HCT116 (cell line): ENCODE measurements at regions not wholly inside any gene's neighbourhood (a gene's known extent, or its start where the extent isn't known, plus 50 kb on each side); places are given as distances from the start of the nearest gene placed in this dataset.

Experiments
- ATAC-seq: fragments of 200-7000 bp; cut with Tn5 transposase; 2 replicates; pipeline ENCODE4 v1.9.1; 2020; ENCODE audit warnings: mild to moderate bottlenecking, moderate library complexity
- BruUV-seq: library from RNA; stranded (reverse); fragments of 400-500 nt; replicated peaks from 2 replicates; lab custom pipeline; 2021; lab: Mats Ljungman, UMichigan
- CTCF ChIA-PET: fragments of 300-600 bp; sonication (Branson Sonifier 250); formaldehyde crosslinking; loops from one replicate; lab custom pipeline; 2021; ENCODE audit warnings: antibody characterized with exemption; lab: Charles Lee
- POLR2A ChIA-PET: fragments of 300-600, 350-600 bp; sonication (Branson Sonifier 250); formaldehyde crosslinking; loops from one replicate; lab custom pipeline; 2021; ENCODE audit warnings: antibody characterized with exemption; lab: Charles Lee
- RAD21 ChIA-PET, 2 experiments: fragments of 300-600 bp; sonication (Branson Sonifier 250); formaldehyde crosslinking; loops; one replicate each; lab custom pipeline; 2023; ENCODE audit warnings: low total read pairs in 2 of 2; ENCODE audit not compliant: uncharacterized antibody in 2 of 2, unreplicated experiment in 2 of 2, low non-redundant PET in 1 of 2; lab: Charles Lee
- DNase-seq: peaks from one replicate; pipeline ENCODE4 v3.0.0-alpha.2; 2010; ENCODE audit warnings: low read depth, low spot score
- H2AFZ ChIP-seq: fragments of 200-600 bp; shearing (Covaris generic), sonication (generic); 2 replicates; pipeline ENCODE4 v1.6.1; 2017; ENCODE audit warnings: low read depth, mixed run types, mixed read lengths, antibody characterized with exemption, low read length; ENCODE audit not compliant: poor library complexity, severe bottlenecking
- H3K27ac ChIP-seq: 2 replicates; pipeline ENCODE4 v1.5.1; 2012; ENCODE audit warnings: low read depth, low read length
- H3K27me3 ChIP-seq: fragments of 200-600 bp; sonication (generic); 2 replicates; pipeline ENCODE4 v1.6.1; 2016; ENCODE audit warnings: mixed run types, low read length, mixed read lengths; ENCODE audit not compliant: insufficient read depth
- H3K36me3 ChIP-seq, 2 experiments: fragments of 200-500 bp in 1 of 2; fragments of 200-600 bp in 1 of 2; sonication (Bioruptor generic) in 1 of 2; sonication (generic) in 1 of 2; 2 replicates each; pipeline versions ENCODE4 v1.5.1 to v1.6.1; 2014 to 2016; ENCODE audit warnings: low read length in 2 of 2, inconsistent platforms in 1 of 2, mixed read lengths in 1 of 2, mixed run types in 1 of 2; ENCODE audit not compliant: insufficient read depth in 2 of 2, control insufficient read depth in 1 of 2
- H3K4me1 ChIP-seq, 2 experiments: fragments of 200-600 bp in 1 of 2; sonication (generic) in 1 of 2; 2 replicates each; pipeline versions ENCODE4 v1.5.1 to v1.6.1; 2012 to 2017; ENCODE audit warnings: low read length in 2 of 2, inconsistent platforms in 1 of 2, mild to moderate bottlenecking in 1 of 2, mixed read lengths in 1 of 2, mixed run types in 1 of 2, moderate library complexity in 1 of 2; ENCODE audit not compliant: insufficient read depth in 2 of 2, control insufficient read depth in 1 of 2
- H3K4me2 ChIP-seq: fragments of 200-600 bp; sonication (generic); 2 replicates; pipeline ENCODE4 v1.6.1; 2017; ENCODE audit warnings: mixed run types, low read length, mixed read lengths
- H3K4me3 ChIP-seq, 2 experiments: fragments of 200-600 bp in 1 of 2; sonication (generic) in 1 of 2; replicated peaks in 1 of 2; 2 replicates each; pipeline ENCODE4 v1.5.1; 2011 to 2016; ENCODE audit warnings: low read length in 2 of 2, control low read depth in 1 of 2, low read depth in 1 of 2, mild to moderate bottlenecking in 1 of 2, mixed read lengths in 1 of 2, mixed run types in 1 of 2
- H3K79me2 ChIP-seq: fragments of 200-600 bp; sonication (generic); 2 replicates; pipeline ENCODE4 v1.6.1; 2017; ENCODE audit warnings: mild to moderate bottlenecking, mixed run types, low read length, moderate library complexity, mixed read lengths; ENCODE audit not compliant: insufficient read depth
- H3K9ac ChIP-seq: fragments of 200-600 bp; sonication (generic); 2 replicates; pipeline ENCODE4 v1.6.1; 2016; ENCODE audit warnings: low read length, mixed read lengths
- H3K9me2 ChIP-seq: fragments of 200-600 bp; sonication (generic), shearing (Covaris generic); 2 replicates; pipeline ENCODE4 v1.6.1; 2017; ENCODE audit warnings: mixed run types, mild to moderate bottlenecking, moderate library complexity; ENCODE audit not compliant: insufficient read depth
- H3K9me3 ChIP-seq, 2 experiments: fragments of 200-500 bp in 1 of 2; fragments of 200-600 bp in 1 of 2; sonication (Bioruptor generic) in 1 of 2; sonication (generic) in 1 of 2; 2 replicates each; pipeline ENCODE4 v1.6.1; 2014 to 2017; ENCODE audit warnings: low read length in 2 of 2, mixed read lengths in 2 of 2, inconsistent platforms in 1 of 2, low read depth in 1 of 2, mild to moderate bottlenecking in 1 of 2, mixed run types in 1 of 2, moderate library complexity in 1 of 2; ENCODE audit not compliant: control insufficient read depth in 1 of 2, insufficient read depth in 1 of 2
- H4K20me1 ChIP-seq: fragments of 200-600 bp; sonication (generic), shearing (Covaris generic); 2 replicates; pipeline ENCODE4 v1.6.1; 2017; ENCODE audit warnings: mixed run types, mild to moderate bottlenecking, moderate library complexity; ENCODE audit not compliant: insufficient read depth
- CEBPB ChIP-seq: IDR thresholded peaks from 2 replicates; pipeline ENCODE4 v1.6.1; 2012; ENCODE audit warnings: low read depth
- FOSL1 ChIP-seq: IDR thresholded peaks from 2 replicates; pipeline ENCODE4 v1.6.1; 2012; ENCODE audit warnings: low read depth
- RAD21 ChIP-seq: IDR thresholded peaks from 2 replicates; pipeline ENCODE4 v1.6.1; 2012; ENCODE audit warnings: low read depth, mild to moderate bottlenecking
- SIN3A ChIP-seq: IDR thresholded peaks from 2 replicates; pipeline ENCODE4 v1.6.1; 2012; ENCODE audit warnings: low read depth
- SP1 ChIP-seq: IDR thresholded peaks from 2 replicates; pipeline ENCODE4 v1.6.1; 2012; ENCODE audit warnings: low read depth
- SRF ChIP-seq: IDR thresholded peaks from 2 replicates; pipeline ENCODE4 v1.6.1; 2012; ENCODE audit warnings: low read depth
- TCF7L2 ChIP-seq: IDR thresholded peaks from 2 replicates; pipeline ENCODE4 v1.7.0; 2011; ENCODE audit warnings: borderline replicate concordance, inconsistent platforms; ENCODE audit not compliant: insufficient read depth, insufficient read length; ENCODE audit errors: extremely low read depth
- YY1 ChIP-seq: IDR thresholded peaks from 2 replicates; pipeline ENCODE4 v1.6.1; 2011; ENCODE audit warnings: low read length, low read depth, moderate library complexity, mild to moderate bottlenecking; ENCODE audit not compliant: insufficient replicate concordance; ENCODE audit errors: extremely low read depth
- ZBTB33 ChIP-seq: IDR thresholded peaks from 2 replicates; pipeline ENCODE4 v1.6.1; 2011; ENCODE audit warnings: mild to moderate bottlenecking, low read length, moderate library complexity; ENCODE audit not compliant: insufficient replicate concordance; ENCODE audit errors: extremely low read depth
- ZFX ChIP-seq: fragments of 450-650 bp; IDR thresholded peaks from 2 replicates; pipeline ENCODE4 v1.6.1; 2017
- intact Hi-C: fragments of 100-400 bp; cut with micrococcal nuclease; formaldehyde crosslinking; loops from 2 replicates; pipeline ENCODE4 v1.10.0; 2022
- TF ChIP-seq, protein P1 (sequence below), 3 experiments: fragments of 200-600 bp in 1 of 3; sonication (generic) in 1 of 3; IDR thresholded peaks in 2 of 3; conservative IDR thresholded peaks in 1 of 3; 2 replicates each; pipeline ENCODE4 v1.5.1; 2012 to 2017; ENCODE audit warnings: low read depth in 2 of 3, low read length in 2 of 3, antibody characterized with exemption in 1 of 3, borderline replicate concordance in 1 of 3, control low read depth in 1 of 3, mild to moderate bottlenecking in 1 of 3, mixed read lengths in 1 of 3, mixed run types in 1 of 3, moderate library complexity in 1 of 3; ENCODE audit not compliant: insufficient read depth in 1 of 3
- TF ChIP-seq, protein P2 (sequence below): IDR thresholded peaks from 2 replicates; pipeline ENCODE4 v1.6.1; 2012; ENCODE audit warnings: low read depth

GRCh38 chr5:115391780-115392179 lies 95.3 kb upstream of the CCDC112 start:
- no peaks in the 10 kb centered on the region for H3K36me3 ChIP-seq
- ChIA-PET RAD21 (interaction anchor here in 1 of 2 experiments (1.8 kb wide), 1 partner anchor 183 kb away, joined by 3 read pairs; no protein-coding TSS in a partner anchor), POLR2A (no interaction called here), CTCF (interaction anchor here (1.3 kb wide), 1 partner anchor 183 kb away, joined by 5 read pairs; no protein-coding TSS in a partner anchor)
- H3K4me3 ChIP-seq = no peak overlapping the region
- BruUV-seq = no TSS peak
- no peaks in the 10 kb centered on the region for H3K79me2 ChIP-seq
- DNase-seq (no peak), ATAC-seq (no peak)
- H3K9ac ChIP-seq = no peak overlapping the region
- H3K27me3 ChIP-seq = no peaks in the 10 kb centered on the region
- no peaks in the 10 kb centered on the region; a peak in 1 of 4 replicates for H3K9me3 ChIP-seq
- no peak overlapping the region for H3K27ac ChIP-seq
- H4K20me1 ChIP-seq = no peaks in the 10 kb centered on the region
- no peak overlapping the region for H3K4me2 ChIP-seq
- intact Hi-C loops = no loop called here
- H3K4me1 ChIP-seq = peaks cover 0 to 19% of the 10 kb centered on the region in 2 experiments; a peak in 2 of 4 replicates
- H3K9me2 ChIP-seq = no peaks in the 10 kb centered on the region
- no peak overlapping the region for H2AFZ ChIP-seq
- TF ChIP-seq RAD21 (no peak), FOSL1 (no peak), ZBTB33 (no peak), SRF (no peak), YY1 (no peak), TCF7L2 (no peak), SIN3A (no peak), CEBPB (no peak), SP1 (no peak), ZFX (no peak)
- TF ChIP-seq, protein P1, sequence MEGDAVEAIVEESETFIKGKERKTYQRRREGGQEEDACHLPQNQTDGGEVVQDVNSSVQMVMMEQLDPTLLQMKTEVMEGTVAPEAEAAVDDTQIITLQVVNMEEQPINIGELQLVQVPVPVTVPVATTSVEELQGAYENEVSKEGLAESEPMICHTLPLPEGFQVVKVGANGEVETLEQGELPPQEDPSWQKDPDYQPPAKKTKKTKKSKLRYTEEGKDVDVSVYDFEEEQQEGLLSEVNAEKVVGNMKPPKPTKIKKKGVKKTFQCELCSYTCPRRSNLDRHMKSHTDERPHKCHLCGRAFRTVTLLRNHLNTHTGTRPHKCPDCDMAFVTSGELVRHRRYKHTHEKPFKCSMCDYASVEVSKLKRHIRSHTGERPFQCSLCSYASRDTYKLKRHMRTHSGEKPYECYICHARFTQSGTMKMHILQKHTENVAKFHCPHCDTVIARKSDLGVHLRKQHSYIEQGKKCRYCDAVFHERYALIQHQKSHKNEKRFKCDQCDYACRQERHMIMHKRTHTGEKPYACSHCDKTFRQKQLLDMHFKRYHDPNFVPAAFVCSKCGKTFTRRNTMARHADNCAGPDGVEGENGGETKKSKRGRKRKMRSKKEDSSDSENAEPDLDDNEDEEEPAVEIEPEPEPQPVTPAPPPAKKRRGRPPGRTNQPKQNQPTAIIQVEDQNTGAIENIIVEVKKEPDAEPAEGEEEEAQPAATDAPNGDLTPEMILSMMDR (IDR thresholded peaks at IDR 0.05 in 2 of 3, conservative IDR thresholded peaks at IDR 0.05 in 1 of 3; ENCODE audit: borderline replicate concordance in 1 of 3, insufficient read depth in 1 of 3, low read depth in 2 of 3, low read length in 2 of 3) = no peak
- TF ChIP-seq, protein P2, sequence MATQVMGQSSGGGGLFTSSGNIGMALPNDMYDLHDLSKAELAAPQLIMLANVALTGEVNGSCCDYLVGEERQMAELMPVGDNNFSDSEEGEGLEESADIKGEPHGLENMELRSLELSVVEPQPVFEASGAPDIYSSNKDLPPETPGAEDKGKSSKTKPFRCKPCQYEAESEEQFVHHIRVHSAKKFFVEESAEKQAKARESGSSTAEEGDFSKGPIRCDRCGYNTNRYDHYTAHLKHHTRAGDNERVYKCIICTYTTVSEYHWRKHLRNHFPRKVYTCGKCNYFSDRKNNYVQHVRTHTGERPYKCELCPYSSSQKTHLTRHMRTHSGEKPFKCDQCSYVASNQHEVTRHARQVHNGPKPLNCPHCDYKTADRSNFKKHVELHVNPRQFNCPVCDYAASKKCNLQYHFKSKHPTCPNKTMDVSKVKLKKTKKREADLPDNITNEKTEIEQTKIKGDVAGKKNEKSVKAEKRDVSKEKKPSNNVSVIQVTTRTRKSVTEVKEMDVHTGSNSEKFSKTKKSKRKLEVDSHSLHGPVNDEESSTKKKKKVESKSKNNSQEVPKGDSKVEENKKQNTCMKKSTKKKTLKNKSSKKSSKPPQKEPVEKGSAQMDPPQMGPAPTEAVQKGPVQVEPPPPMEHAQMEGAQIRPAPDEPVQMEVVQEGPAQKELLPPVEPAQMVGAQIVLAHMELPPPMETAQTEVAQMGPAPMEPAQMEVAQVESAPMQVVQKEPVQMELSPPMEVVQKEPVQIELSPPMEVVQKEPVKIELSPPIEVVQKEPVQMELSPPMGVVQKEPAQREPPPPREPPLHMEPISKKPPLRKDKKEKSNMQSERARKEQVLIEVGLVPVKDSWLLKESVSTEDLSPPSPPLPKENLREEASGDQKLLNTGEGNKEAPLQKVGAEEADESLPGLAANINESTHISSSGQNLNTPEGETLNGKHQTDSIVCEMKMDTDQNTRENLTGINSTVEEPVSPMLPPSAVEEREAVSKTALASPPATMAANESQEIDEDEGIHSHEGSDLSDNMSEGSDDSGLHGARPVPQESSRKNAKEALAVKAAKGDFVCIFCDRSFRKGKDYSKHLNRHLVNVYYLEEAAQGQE = no peak
